Caco-2 (cell line): ENCODE measurements at regions not wholly inside any gene's neighbourhood (a gene's known extent, or its start where the extent isn't known, plus 50 kb on each side); places are given as distances from the start of the nearest gene placed in this dataset.

Experiments used
- BruUV-seq: library from RNA; stranded (reverse); fragments of 400-500 nt; replicated peaks from 2 replicates; lab custom pipeline; 2021; lab: Mats Ljungman, UMichigan
- CTCF ChIA-PET: fragments of 300-600 bp; sonication (Branson Sonifier 250); formaldehyde crosslinking; loops from one replicate; lab custom pipeline; 2022; ENCODE audit warnings: antibody characterized with exemption; lab: Charles Lee
- POLR2A ChIA-PET: fragments of 300-600 bp; sonication (Branson Sonifier 250); formaldehyde crosslinking; loops from one replicate; lab custom pipeline; 2022; ENCODE audit warnings: antibody characterized with exemption; lab: Charles Lee
- DNase-seq, 2 experiments: peaks; one replicate each; pipeline versions ENCODE4 v3.0.0 to v3.0.0-alpha.2; 2020 to 2022
- H3K27me3 ChIP-seq: replicated peaks from 2 replicates; pipeline ENCODE4 v1.6.0; 2011; ENCODE audit warnings: low read length; ENCODE audit not compliant: control insufficient read depth, insufficient read depth
- H3K36me3 ChIP-seq: 2 replicates; pipeline ENCODE4 v1.5.1; 2011; ENCODE audit warnings: low read length; ENCODE audit not compliant: control insufficient read depth, insufficient read depth
- H3K4me1 ChIP-seq: fragments of 250-450 bp; sonication (Bioruptor Pico); 2 replicates; pipeline ENCODE4 v1.5.1; 2020; ENCODE audit warnings: mild to moderate bottlenecking
- H3K4me3 ChIP-seq: 2 replicates; pipeline ENCODE4 v1.5.1; 2011; ENCODE audit warnings: low read depth, mild to moderate bottlenecking, control low read depth, low read length
- H3K9me3 ChIP-seq: fragments of 250-450 bp; sonication (Bioruptor Pico); 2 replicates; pipeline ENCODE4 v1.5.1; 2020; ENCODE audit warnings: mild to moderate bottlenecking, moderate library complexity
- H3K27ac Mint-ChIP-seq: one replicate; pipeline ENCODE4 v1.8.0; 2022; ENCODE audit warnings: mixed read lengths; ENCODE audit not compliant: unreplicated experiment
- H3K27me3 Mint-ChIP-seq: one replicate; pipeline ENCODE4 v1.8.0; 2022; ENCODE audit warnings: mixed read lengths; ENCODE audit not compliant: insufficient read depth, unreplicated experiment
- H3K36me3 Mint-ChIP-seq: one replicate; pipeline ENCODE4 v1.8.0; 2022; ENCODE audit warnings: mild to moderate bottlenecking, mixed read lengths; ENCODE audit not compliant: insufficient read depth, unreplicated experiment
- H3K4me1 Mint-ChIP-seq: one replicate; pipeline ENCODE4 v1.8.0; 2022; ENCODE audit warnings: low read depth, mixed read lengths; ENCODE audit not compliant: unreplicated experiment
- H3K4me3 Mint-ChIP-seq: one replicate; pipeline ENCODE4 v1.8.0; 2022; ENCODE audit warnings: mild to moderate bottlenecking, moderate library complexity, mixed read lengths; ENCODE audit not compliant: unreplicated experiment
- H3K9me3 Mint-ChIP-seq: one replicate; pipeline ENCODE4 v1.8.0; 2022; ENCODE audit warnings: mixed read lengths; ENCODE audit not compliant: unreplicated experiment
- CTCF ChIP-seq, 2 experiments: fragments of 200-600 bp in 1 of 2; IDR thresholded peaks; 1 replicate in 1 of 2; 2 replicates in 1 of 2; pipeline versions ENCODE4 v1.5.1 to v1.8.0; 2011 to 2022; ENCODE audit warnings: antibody characterized with exemption in 1 of 2, control low read depth in 1 of 2, inconsistent platforms in 1 of 2, low read depth in 1 of 2, low read length in 1 of 2, mild to moderate bottlenecking in 1 of 2, moderate library complexity in 1 of 2; ENCODE audit not compliant: insufficient read depth in 1 of 2, severe bottlenecking in 1 of 2, unreplicated experiment in 1 of 2
- intact Hi-C: fragments of 100-400 bp; cut with micrococcal nuclease; formaldehyde crosslinking; loops from one replicate; pipeline ENCODE4 v1.10.0; 2022; ENCODE audit not compliant: unreplicated experiment

DNA sequence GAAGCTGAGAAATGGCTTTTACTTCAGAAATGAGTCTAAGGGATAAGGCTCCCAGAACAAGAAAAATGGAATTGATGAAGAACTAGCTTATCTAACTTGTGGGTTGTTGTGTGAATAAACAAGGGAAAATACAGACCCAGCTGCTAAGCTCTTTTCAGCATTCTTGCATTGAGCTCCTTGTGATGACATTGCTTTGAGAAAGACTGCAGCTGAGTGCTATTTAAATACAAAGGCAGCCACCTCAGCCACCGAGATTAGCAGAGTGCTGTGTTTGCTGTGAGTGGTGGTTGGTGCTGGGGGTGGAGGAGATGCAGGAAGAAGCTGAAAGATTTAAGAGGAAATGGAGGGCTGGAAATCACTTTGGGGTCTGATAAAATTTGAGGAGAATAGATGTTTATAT, 396.0 kb upstream of the PRICKLE1 start:
- no peak overlapping the region for H3K4me3 Mint-ChIP-seq
- TF ChIP-seq CTCF (IDR thresholded peaks at IDR 0.05; ENCODE audit: insufficient read depth in 1 of 2, low read depth in 1 of 2, low read length in 1 of 2, severe bottlenecking in 1 of 2, unreplicated experiment in 1 of 2) = no peak
- Histone ChIP-seq H3K36me3 (no peaks in the 10 kb centered on the region), H3K4me1 (0 out of 2 replicates have a peak, but pooled peaks cover 4% of the 10 kb centered on the region), H3K27me3 (no peaks in the 10 kb centered on the region), H3K9me3 (no peaks in the 10 kb centered on the region), H3K4me3 (no peak overlapping the region)
- no peaks in the 10 kb centered on the region for H3K9me3 Mint-ChIP-seq
- no TSS peak for BruUV-seq
- intact Hi-C loops = no loop called here
- no peaks in the 10 kb centered on the region for H3K27me3 Mint-ChIP-seq
- H3K4me1 Mint-ChIP-seq = peaks cover 7% of the 10 kb centered on the region
- H3K27ac Mint-ChIP-seq = no peak overlapping the region
- DNase-seq = peak in 1 of 2 experiments; percentile 5
- ChIA-PET POLR2A (no interaction called here), CTCF (interaction anchor here (0.6 kb wide), 1 partner anchor 276 kb away, joined by 4 read pairs; no protein-coding TSS in a partner anchor)
- H3K36me3 Mint-ChIP-seq = no peaks in the 10 kb centered on the region

- no peaks in the 10 kb centered on the region for H3K36me3 Mint-ChIP-seq
- no peaks in the 10 kb centered on the region for H3K27me3 Mint-ChIP-seq
- intact Hi-C loops = no loop called here
These were observed 393.3 kb upstream of the PRICKLE1 start for GRCh38 chr12:42982828-42983227.

GRCh38 chr12:42981379-42981778, 391.8 kb upstream of the PRICKLE1 start:
- H3K27ac Mint-ChIP-seq = no peak overlapping the region
- intact Hi-C loops = no loop called here
- H3K4me3 Mint-ChIP-seq = no peak overlapping the region
- BruUV-seq = no TSS peak
- no peak overlapping the region for H3K4me3 ChIP-seq
- H3K4me1 Mint-ChIP-seq = peaks cover 7% of the 10 kb centered on the region
- ChIA-PET POLR2A (no interaction called here), CTCF (no interaction called here)
- no peaks in the 10 kb centered on the region for H3K36me3 Mint-ChIP-seq
- TF ChIP-seq CTCF (IDR thresholded peaks at IDR 0.05; ENCODE audit: insufficient read depth in 1 of 2, low read depth in 1 of 2, low read length in 1 of 2, severe bottlenecking in 1 of 2, unreplicated experiment in 1 of 2) = no peak
- H3K36me3 ChIP-seq = no peaks in the 10 kb centered on the region
- H3K27me3 ChIP-seq = no peaks in the 10 kb centered on the region
- no peaks in the 10 kb centered on the region for H3K9me3 Mint-ChIP-seq
- no peaks in the 10 kb centered on the region for H3K9me3 ChIP-seq
- no peaks in the 10 kb centered on the region for H3K4me1 ChIP-seq
- no peaks in the 10 kb centered on the region for H3K27me3 Mint-ChIP-seq
- no peak for DNase-seq

More at GRCh38 chr12:42982828-42983227, 393.3 kb upstream of the PRICKLE1 start:
- POLR2A ChIA-PET = no interaction called here
- BruUV-seq = no TSS peak
- H3K9me3 Mint-ChIP-seq = no peaks in the 10 kb centered on the region
- no peak overlapping the region for H3K27ac Mint-ChIP-seq
- Histone ChIP-seq H3K27me3 (no peaks in the 10 kb centered on the region), H3K9me3 (no peaks in the 10 kb centered on the region), H3K36me3 (no peaks in the 10 kb centered on the region), H3K4me1 (0 out of 2 replicates have a peak, but pooled peaks cover 3% of the 10 kb centered on the region), H3K4me3 (no peak overlapping the region)
- H3K4me3 Mint-ChIP-seq = no peak overlapping the region
- peaks cover 7% of the 10 kb centered on the region for H3K4me1 Mint-ChIP-seq
- no peak for TF ChIP-seq CTCF (IDR thresholded peaks at IDR 0.05; ENCODE audit: insufficient read depth in 1 of 2, low read depth in 1 of 2, low read length in 1 of 2, severe bottlenecking in 1 of 2, unreplicated experiment in 1 of 2)
- DNase-seq = no peak
- CTCF ChIA-PET = no interaction called here
